Heart left ventricle (tissue), 16 donors: ENCODE measurements at regions not wholly inside any gene's neighbourhood (a gene's known extent, or its start where the extent isn't known, plus 50 kb on each side); places are given as distances from the start of the nearest gene placed in this dataset.
"Not testable (repeated sequence)": the region's sequence is repeated elsewhere in the genome, so short reads cannot be mapped to it uniquely, and the experiment has no call there.

Experiments used
- ATAC-seq, 4 donors: fragments of 200-7000 bp; cut with Tn5 transposase; one replicate each; pipeline ENCODE4 v1.9.1; 2020 to 2022; ENCODE audit warnings: moderate library complexity in 4 of 4, mild to moderate bottlenecking in 3 of 4, moderate number of reproducible peaks in 1 of 4
- DNase-seq, 5 donors: peaks; one replicate each; pipeline ENCODE4 v3.0.0-alpha.2; 2020
- H3K27ac ChIP-seq, 12 donors: fragments of 200-600 bp; sonication (generic) in 4 of 12; one replicate each; pipeline versions ENCODE4 v1.5.0 to v1.8.0; 2016 to 2022; ENCODE audit warnings: mild to moderate bottlenecking in 2 of 12
- H3K27me3 ChIP-seq, 9 donors: fragments of 200-600 bp; sonication (generic) in 2 of 9; one replicate each; pipeline versions ENCODE4 v1.5.1 to v1.8.0; 2016 to 2022; ENCODE audit warnings: mild to moderate bottlenecking in 3 of 9
- H3K36me3 ChIP-seq, 9 donors: fragments of 200-600 bp; sonication (generic) in 2 of 9; one replicate each; pipeline versions ENCODE4 v1.5.0 to v1.8.0; 2018 to 2022; ENCODE audit warnings: mild to moderate bottlenecking in 2 of 9
- H3K4me1 ChIP-seq, 12 donors: fragments of 200-600 bp; sonication (generic) in 4 of 12; one replicate each; pipeline versions ENCODE4 v1.5.0 to v1.8.0; 2016 to 2022; ENCODE audit warnings: mild to moderate bottlenecking in 3 of 12
- H3K4me3 ChIP-seq, 12 donors: fragments of 200-600 bp; sonication (generic) in 4 of 12; one replicate each; pipeline versions ENCODE4 v1.5.0 to v1.8.0; 2017 to 2022; ENCODE audit warnings: mild to moderate bottlenecking in 9 of 12, moderate library complexity in 4 of 12
- H3K9me3 ChIP-seq, 12 donors: fragments of 200-600 bp; sonication (generic) in 4 of 12; one replicate each; pipeline versions ENCODE4 v1.5.0 to v1.8.0; 2016 to 2022; ENCODE audit warnings: mild to moderate bottlenecking in 1 of 12
- WGBS, 4 donors: extraction: QIAGEN DNeasy Blood & Tissue Kit in 2 of 4; methylation state at CpG; one replicate each; pipeline versions ENCODE4 v1.1.5 to v1.1.7; 2013 to 2018; 5-methylcytosine and 5-hydroxymethylcytosine counted together
- intact Hi-C, 10 donors: fragments of 100-400 bp; cut with DNase I; formaldehyde crosslinking; loops; one replicate each; pipeline versions ENCODE4 v1.11.1 to v1.14.2; 2022
- donor health status: ischemic (EF 13 %, LVEDD 7.1; RV severe dilation, severe dysfunction).
- donor health status: healthy with polysubstance abuse.
- donor health status: DM: no; HTN: yes; CAD: no.
- donor health status: DM: no; HTN: no; CAD: no.
- donor health status: ischemic (EF 25% LVEDD 6.9; RV normal size, moderate dysfunction).
- donor health status: ischemic (EF 25% LVEDD 5.7; RV mildly dilated, moderate dysfunction).
- donor health status: healthy.
- donor health status: DM: yes; HTN: yes; CAD: no.
- donor health status: ischemic (EF 35%, LVEDD 5.7; RV mildly dilated, moderate dysfunction).
- donor health status: nonischemic (EF 11% LVEDD 7.7; RV severe dilation, severe dysfunction).
- donor health status: DM: yes; HTN: yes; CAD: no.
- donor health status: PGD.
- donor health status: ischemic (EF 29% LVEDD 5.4; RV normal size, mild dysfunction).
- donor health status: nonischemic (EF 23%, LVEDD 6.1; RV moderate dilation, normal function).

DNA sequence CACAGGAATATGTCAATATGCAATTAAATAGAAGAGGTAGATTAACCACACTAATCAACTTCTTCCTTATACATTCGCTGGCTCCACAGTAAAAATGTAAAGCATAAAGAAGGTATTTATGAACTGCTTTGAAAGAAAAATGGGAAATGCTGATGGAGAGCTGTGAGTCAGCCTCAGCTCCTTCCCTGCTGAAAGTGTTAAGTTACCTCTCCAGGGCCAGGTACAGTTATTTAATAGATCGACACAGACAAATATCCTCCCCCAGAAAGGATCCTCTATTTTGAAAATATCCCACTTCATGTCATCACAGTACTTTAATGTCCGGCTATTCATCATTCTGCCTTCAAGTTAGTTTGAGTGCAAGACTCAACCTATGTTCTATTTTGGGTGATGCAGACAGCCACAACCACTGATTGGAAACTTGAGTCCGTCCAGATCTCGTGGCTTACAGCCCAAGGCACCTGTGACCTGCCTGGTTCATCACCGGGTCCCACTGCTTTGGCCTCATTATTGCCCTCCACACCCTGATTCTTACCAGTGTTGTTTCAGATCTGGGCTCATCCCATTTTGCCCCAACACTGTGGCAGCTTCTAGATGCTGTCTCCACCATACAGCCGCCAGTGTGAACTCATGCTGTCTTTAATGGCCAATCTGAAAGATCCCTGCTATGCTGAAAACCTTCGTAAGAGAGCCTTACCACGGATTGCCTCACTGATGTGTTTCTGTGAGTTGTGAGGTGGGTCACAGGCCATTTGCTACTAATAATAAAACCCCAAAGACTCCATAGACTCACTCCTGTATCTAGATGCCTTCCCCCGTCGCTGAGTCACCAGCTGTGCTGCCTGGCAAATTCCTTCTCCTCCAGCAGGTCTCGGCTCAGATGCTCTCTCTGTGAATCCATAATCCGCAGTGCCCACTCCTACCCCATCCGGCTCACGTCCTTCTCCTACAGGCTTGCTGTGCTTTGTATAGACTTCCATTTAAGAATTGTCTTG is 56.2 kb upstream of the DDAH1 start:
- 63 to 72% (median 68%) methylated on average over 9 to 11 of the region's 15 CpGs for WGBS, 4 donors
- peak overlapping the region in 2 of 12 donors; percentile 10 to 15 for H3K4me3 ChIP-seq
- H3K9me3 ChIP-seq, intact Hi-C loops, H3K27me3 ChIP-seq, H3K36me3 ChIP-seq, DNase-seq: not testable (repeated sequence)
- H3K27ac ChIP-seq: peak overlapping the region in 1 of 12 donors; percentile 66
- H3K4me1 ChIP-seq: peaks cover 0 to 19% (median 1%) of the 10 kb centered on the region in 12 donors
- peak in 2 of 4 donors; percentile 10 to 21 for ATAC-seq

DNA sequence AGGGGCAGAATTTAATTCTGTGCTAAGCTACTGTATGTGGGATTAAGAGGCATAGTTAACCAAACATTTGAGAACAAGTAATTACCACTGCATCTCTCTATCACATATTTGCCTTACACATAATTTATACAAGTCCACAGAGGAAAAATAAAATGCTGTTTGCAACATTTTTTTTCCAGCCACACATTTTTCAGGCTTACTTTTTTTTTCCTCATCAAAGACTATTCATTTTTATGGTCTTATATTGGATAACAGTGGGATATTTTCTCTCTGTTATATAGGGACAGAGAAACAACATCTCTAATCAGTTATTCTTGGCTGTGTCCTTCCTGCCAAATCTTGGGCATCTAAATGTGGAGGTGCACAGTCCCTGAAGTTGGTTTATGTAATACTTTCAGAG is 57.5 kb upstream of the DDAH1 start:
- peaks cover 0 to 22% (median 2%) of the 10 kb centered on the region in 12 donors for H3K4me1 ChIP-seq
- ATAC-seq, H3K36me3 ChIP-seq, H3K27me3 ChIP-seq, H3K27ac ChIP-seq, H3K9me3 ChIP-seq, DNase-seq, H3K4me3 ChIP-seq, intact Hi-C loops: not testable (repeated sequence)

DNA sequence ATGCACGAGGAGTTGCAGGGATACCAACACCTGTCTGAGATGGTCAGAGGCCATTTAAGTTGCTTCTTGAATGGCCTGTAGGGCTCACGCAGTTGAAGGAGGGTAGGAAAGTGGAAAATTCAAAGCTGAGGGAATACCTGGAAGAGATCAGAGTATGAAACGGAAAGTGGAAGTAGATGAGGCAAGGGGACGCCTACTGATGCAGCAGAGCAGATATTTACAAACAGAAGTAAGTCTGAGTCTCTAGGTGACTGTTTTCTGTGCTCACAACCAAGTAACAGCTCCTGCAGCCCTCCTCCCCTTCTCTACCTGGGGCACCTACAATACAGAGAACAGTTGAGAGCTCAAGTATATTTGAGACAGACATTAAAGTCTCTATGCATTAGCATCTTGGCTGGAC is 57.5 kb upstream of the CCN1 start:
- H3K4me3 ChIP-seq, H3K27me3 ChIP-seq, H3K9me3 ChIP-seq, intact Hi-C loops, DNase-seq, H3K36me3 ChIP-seq, ATAC-seq: not testable (repeated sequence)
- 87 to 95% (median 91%) methylated on average over 3 to 4 of the region's 4 CpGs for WGBS, 4 donors
- Histone ChIP-seq H3K27ac (peak overlapping the region in 1 of 12 donors; percentile 81), H3K4me1 (peaks cover 0 to 22% (median 2%) of the 10 kb centered on the region in 12 donors)

DNA sequence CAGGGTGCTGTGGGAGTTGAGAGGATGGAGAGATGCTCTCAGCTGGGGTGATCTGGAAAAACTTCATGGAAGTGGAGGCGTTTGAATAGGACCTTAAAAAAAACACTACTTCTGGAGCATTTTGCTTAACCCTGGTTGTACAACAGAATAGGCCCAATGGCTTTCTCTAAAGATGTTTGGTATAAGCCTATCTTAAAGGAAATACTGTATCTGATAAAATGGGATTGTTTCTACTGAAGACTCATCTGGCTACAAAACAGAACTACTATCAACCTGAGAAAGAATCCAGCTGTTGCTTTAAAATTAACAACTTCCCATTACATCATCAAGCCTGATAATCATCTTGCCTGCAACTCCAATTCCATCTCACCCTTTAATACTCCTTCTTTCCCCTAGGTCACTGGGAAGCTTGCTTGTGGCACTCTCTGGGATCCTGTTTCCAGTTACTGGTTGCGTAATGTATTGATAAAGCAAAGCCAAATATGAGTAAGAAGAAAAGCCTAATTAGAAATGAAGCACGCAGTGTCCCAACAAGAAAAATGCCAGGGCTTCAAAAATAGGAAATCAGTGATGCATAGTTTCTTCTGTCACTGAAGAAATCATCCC is 56.2 kb upstream of the CCN1 start:
- 51 to 73% (median 58%) methylated on average over 3 of the region's 3 CpGs for WGBS, 4 donors
- H3K9me3 ChIP-seq, DNase-seq, H3K36me3 ChIP-seq, H3K27me3 ChIP-seq, intact Hi-C loops, H3K4me3 ChIP-seq: not testable (repeated sequence)
- Histone ChIP-seq H3K27ac (peak overlapping the region in 5 of 12 donors; percentile 29 to 81 (median 44)), H3K4me1 (peaks cover 0 to 22% (median 2%) of the 10 kb centered on the region in 12 donors)
- peak in 3 of 4 donors; percentile 73 to 76 (median 74) for ATAC-seq

DNA sequence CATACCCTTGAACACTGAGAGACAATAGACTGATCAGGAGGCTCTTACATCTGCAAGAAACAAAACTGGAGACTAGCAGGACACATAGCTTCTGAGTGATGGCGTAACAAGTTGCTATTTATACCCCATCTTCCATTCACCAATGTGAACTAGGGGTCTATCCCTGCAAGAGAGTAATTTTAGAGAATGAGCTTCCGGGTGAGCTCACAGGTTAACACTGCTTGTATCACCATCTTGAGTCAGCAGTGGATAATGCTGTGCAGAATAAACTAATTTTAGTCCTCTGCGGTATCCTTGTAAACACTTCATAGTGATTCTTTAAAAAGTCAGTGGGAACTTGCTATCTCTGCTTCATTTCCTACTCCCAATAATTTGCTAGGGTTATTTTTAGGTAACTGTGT is 55.0 kb upstream of the CCN1 start:
- H3K4me3 ChIP-seq, intact Hi-C loops, DNase-seq, H3K27me3 ChIP-seq, H3K36me3 ChIP-seq, H3K9me3 ChIP-seq: not testable (repeated sequence)
- Histone ChIP-seq H3K4me1 (peaks cover 0 to 22% (median 2%) of the 10 kb centered on the region in 12 donors), H3K27ac (peak overlapping the region; percentile 28 to 88 (median 66))
- WGBS, 4 donors: 8 to 31% (median 26%) methylated on average over 2 to 3 of the region's 3 CpGs
- peak; percentile 38 to 88 (median 83) for ATAC-seq

DNA sequence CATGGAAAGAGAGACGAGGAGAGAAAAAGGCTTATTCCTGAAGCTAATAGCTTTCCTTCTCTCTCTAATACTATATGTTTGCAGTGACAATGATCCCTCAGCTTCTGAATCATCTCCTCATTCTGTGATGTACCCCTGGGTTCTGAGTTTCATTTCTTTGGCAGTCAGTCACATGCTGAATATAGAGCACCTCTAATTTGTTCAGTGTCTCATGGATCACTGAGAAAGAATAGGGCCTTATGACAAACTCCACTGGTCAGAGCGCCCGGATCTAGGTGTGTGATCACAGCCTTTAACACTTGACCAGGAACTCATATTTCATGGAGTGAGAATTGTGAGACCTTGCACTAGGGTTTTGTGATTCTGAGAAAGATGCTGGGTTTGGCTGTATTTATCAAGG is 54.3 kb upstream of the CCN1 start:
- intact Hi-C loops, DNase-seq, H3K27me3 ChIP-seq, H3K4me3 ChIP-seq, ATAC-seq, H3K36me3 ChIP-seq, H3K9me3 ChIP-seq: not testable (repeated sequence)
- 76 to 84% (median 77%) methylated on average over 3 of the region's 3 CpGs for WGBS, 4 donors
- peaks cover 0 to 22% (median 2%) of the 10 kb centered on the region in 12 donors for H3K4me1 ChIP-seq
- peak overlapping the region; percentile 28 to 88 (median 66) for H3K27ac ChIP-seq

DNA sequence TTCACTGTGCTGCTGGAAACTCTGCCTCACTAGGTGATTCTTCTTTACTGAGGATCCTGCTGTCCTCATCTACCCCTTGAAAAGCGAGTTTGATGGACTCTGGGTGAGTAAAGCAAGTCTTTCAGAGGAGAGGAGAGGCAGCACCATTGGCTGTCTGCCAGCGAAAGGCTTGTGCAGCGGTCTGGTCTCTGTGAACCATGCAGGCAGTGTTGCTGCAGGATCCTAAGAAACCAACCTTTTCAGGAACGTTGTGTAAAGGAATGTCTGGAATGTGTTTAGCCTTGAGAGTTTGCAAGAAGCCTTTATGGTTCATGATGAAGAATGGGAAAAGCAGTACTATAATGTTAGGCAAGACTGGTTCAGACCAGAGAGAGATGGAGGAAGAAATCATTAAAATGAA is 53.4 kb upstream of the CCN1 start:
- H3K4me3 ChIP-seq, intact Hi-C loops, H3K27me3 ChIP-seq, H3K9me3 ChIP-seq, H3K36me3 ChIP-seq: not testable (repeated sequence)
- DNase-seq (peak; percentile 74 to 84 (median 75)), ATAC-seq (peak; percentile 47 to 57 (median 50))
- Histone ChIP-seq H3K27ac (peak overlapping the region in 3 of 12 donors; percentile 4 to 53 (median 50)), H3K4me1 (peaks cover 0 to 22% (median 2%) of the 10 kb centered on the region in 12 donors)
- WGBS, 4 donors: 7 to 12% (median 8%) methylated on average over 4 of the region's 4 CpGs
